ENCODE measurements at regions not wholly inside any gene's neighbourhood (a gene's known extent, or its start where the extent isn't known, plus 50 kb on each side); places are given as distances from the start of the nearest gene placed in this dataset.

GRCh38 chr12:19695244-19696098 lies 256.2 kb downstream of the AEBP2 start:
- TF ChIP-seq EZH2 (IDR thresholded peaks at IDR 0.05; ENCODE audit: low read length, missing control alignments) (no peak), CTCF (conservative IDR thresholded peaks at IDR 0.05 in 1 of 2, IDR thresholded peaks at IDR 0.05 in 1 of 2; ENCODE audit: low read depth in 1 of 2, low read length in 2 of 2) (no peak)
- H3K27me3 ChIP-seq (ENCODE audit: control insufficient read depth, insufficient read depth, low read length), result no peaks in the 10 kb centered on the region
- peak in 1 of 2 donors; percentile 74 for DNase-seq (ENCODE audit: low read depth in 2 of 2)
- no peak overlapping the region for H3K27ac ChIP-seq (ENCODE audit: insufficient read depth, low read length)
- H3K79me2 ChIP-seq (ENCODE audit: control insufficient read depth, insufficient read depth, low read length), result no peaks in the 10 kb centered on the region
- H3K36me3 ChIP-seq (ENCODE audit: control insufficient read depth, insufficient read depth, low read length), result no peaks in the 10 kb centered on the region
- H3K4me1 ChIP-seq (ENCODE audit: control insufficient read depth, extremely low read depth, insufficient read depth, low read length), result peaks cover 2% of the 10 kb centered on the region
- H3K4me3 ChIP-seq (replicated peaks in 1 of 4; ENCODE audit: control extremely low read depth in 1 of 4, insufficient read depth in 1 of 4, low read depth in 3 of 4, low read length in 4 of 4), result no peak overlapping the region
- H3K9me3 ChIP-seq (ENCODE audit: control insufficient read depth, insufficient read depth, low read depth, low read length), result no peaks in the 10 kb centered on the region
- H3K9ac ChIP-seq (ENCODE audit: insufficient read depth, low read length), result no peak overlapping the region
- H4K20me1 ChIP-seq (ENCODE audit: control insufficient read depth, extremely low read depth, insufficient read depth, low read length), result no peaks in the 10 kb centered on the region
- H2AFZ ChIP-seq (ENCODE audit: low read length), result no peak overlapping the region
- no peak overlapping the region for H3K4me2 ChIP-seq (ENCODE audit: extremely low read depth, insufficient read depth, low read length)

GRCh38 chr12:19700969-19701368 lies 261.7 kb downstream of the AEBP2 start:
- Histone ChIP-seq H3K79me2 (ENCODE audit: control insufficient read depth, insufficient read depth, low read length) (no peaks in the 10 kb centered on the region), H3K4me1 (ENCODE audit: control insufficient read depth, extremely low read depth, insufficient read depth, low read length) (no peaks in the 10 kb centered on the region), H2AFZ (ENCODE audit: low read length) (no peak overlapping the region), H3K27me3 (ENCODE audit: control insufficient read depth, insufficient read depth, low read length) (no peaks in the 10 kb centered on the region), H4K20me1 (ENCODE audit: control insufficient read depth, extremely low read depth, insufficient read depth, low read length) (no peaks in the 10 kb centered on the region), H3K9me3 (ENCODE audit: control insufficient read depth, insufficient read depth, low read depth, low read length) (no peaks in the 10 kb centered on the region), H3K9ac (ENCODE audit: insufficient read depth, low read length) (no peak overlapping the region), H3K4me3 (replicated peaks in 1 of 4; ENCODE audit: control extremely low read depth in 1 of 4, insufficient read depth in 1 of 4, low read depth in 3 of 4, low read length in 4 of 4) (no peak overlapping the region), H3K36me3 (ENCODE audit: control insufficient read depth, insufficient read depth, low read length) (no peaks in the 10 kb centered on the region), H3K27ac (ENCODE audit: insufficient read depth, low read length) (no peak overlapping the region), H3K4me2 (ENCODE audit: extremely low read depth, insufficient read depth, low read length) (no peak overlapping the region)
- DNase-seq (ENCODE audit: low read depth in 2 of 2), result no peak
- TF ChIP-seq EZH2 (IDR thresholded peaks at IDR 0.05; ENCODE audit: low read length, missing control alignments), result no peak
- no peak for TF ChIP-seq CTCF (conservative IDR thresholded peaks at IDR 0.05 in 1 of 2, IDR thresholded peaks at IDR 0.05 in 1 of 2; ENCODE audit: low read depth in 1 of 2, low read length in 2 of 2)

GRCh38 chr12:19704966-19705365 lies 265.7 kb downstream of the AEBP2 start:
- no peaks in the 10 kb centered on the region for H3K4me1 ChIP-seq (ENCODE audit: control insufficient read depth, extremely low read depth, insufficient read depth, low read length)
- H3K36me3 ChIP-seq (ENCODE audit: control insufficient read depth, insufficient read depth, low read length), result no peaks in the 10 kb centered on the region
- H4K20me1 ChIP-seq (ENCODE audit: control insufficient read depth, extremely low read depth, insufficient read depth, low read length), result no peaks in the 10 kb centered on the region
- no peak overlapping the region for H2AFZ ChIP-seq (ENCODE audit: low read length)
- no peaks in the 10 kb centered on the region for H3K79me2 ChIP-seq (ENCODE audit: control insufficient read depth, insufficient read depth, low read length)
- H3K4me3 ChIP-seq (replicated peaks in 1 of 4; ENCODE audit: control extremely low read depth in 1 of 4, insufficient read depth in 1 of 4, low read depth in 3 of 4, low read length in 4 of 4), result no peak overlapping the region
- H3K27ac ChIP-seq (ENCODE audit: insufficient read depth, low read length), result no peak overlapping the region
- no peak overlapping the region for H3K9ac ChIP-seq (ENCODE audit: insufficient read depth, low read length)
- no peak overlapping the region for H3K4me2 ChIP-seq (ENCODE audit: extremely low read depth, insufficient read depth, low read length)
- DNase-seq (ENCODE audit: low read depth in 2 of 2), result peak in 1 of 2 donors; percentile 67
- TF ChIP-seq CTCF (conservative IDR thresholded peaks at IDR 0.05 in 1 of 2, IDR thresholded peaks at IDR 0.05 in 1 of 2; ENCODE audit: low read depth in 1 of 2, low read length in 2 of 2), result no peak
- H3K27me3 ChIP-seq (ENCODE audit: control insufficient read depth, insufficient read depth, low read length), result no peaks in the 10 kb centered on the region
- no peaks in the 10 kb centered on the region for H3K9me3 ChIP-seq (ENCODE audit: control insufficient read depth, insufficient read depth, low read depth, low read length)

Data from fibroblast of lung (primary cell).